ENCODE measurements at regions not wholly inside any gene's neighbourhood (a gene's known extent, or its start where the extent isn't known, plus 50 kb on each side); places are given as distances from the start of the nearest gene placed in this dataset.

GRCh38 chr6:44629636-44630035, 242.1 kb downstream of the CDC5L start:
- no peaks in the 10 kb centered on the region for H3K9me3 ChIP-seq
- ATAC-seq (no peak), DNase-seq (no peak)
- intact Hi-C loops (cut with DNase I, micrococcal nuclease): no loop called here
- no peak overlapping the region for H3K4me3 ChIP-seq
- no peak for TF ChIP-seq CTCF (IDR thresholded peaks at IDR 0.05)
- no peaks in the 10 kb centered on the region for H3K36me3 ChIP-seq (ENCODE audit: low read depth)
- H3K4me1 ChIP-seq (ENCODE audit: low read depth): peaks cover 3% of the 10 kb centered on the region

GRCh38 chr6:44630125-44631028, 242.9 kb downstream of the CDC5L start:
- no peaks in the 10 kb centered on the region for H3K36me3 ChIP-seq (ENCODE audit: low read depth)
- H3K4me1 ChIP-seq (ENCODE audit: low read depth): peaks cover 3% of the 10 kb centered on the region
- TF ChIP-seq CTCF (IDR thresholded peaks at IDR 0.05): no peak
- ATAC-seq (peak; percentile 41), DNase-seq (peak in 2 of 3 donors; percentile 32 to 42)
- intact Hi-C loops (cut with DNase I, micrococcal nuclease): no loop called here
- H3K4me3 ChIP-seq: no peak overlapping the region
- no peaks in the 10 kb centered on the region for H3K9me3 ChIP-seq

- Histone ChIP-seq H3K4me1 (ENCODE audit: low read depth) (peaks cover 2% of the 10 kb centered on the region), H3K4me3 (no peak overlapping the region), H3K9me3 (no peaks in the 10 kb centered on the region), H3K36me3 (ENCODE audit: low read depth) (no peaks in the 10 kb centered on the region)
- ATAC-seq (no peak), DNase-seq (no peak)
- no peak for TF ChIP-seq CTCF (IDR thresholded peaks at IDR 0.05)
- intact Hi-C loops (cut with DNase I, micrococcal nuclease): no loop called here
Observed at GRCh38 chr6:44631968-44632367, 244.5 kb downstream of the CDC5L start.

- Histone ChIP-seq H3K36me3 (ENCODE audit: low read depth) (no peaks in the 10 kb centered on the region), H3K4me1 (ENCODE audit: low read depth) (no peaks in the 10 kb centered on the region), H3K9me3 (no peaks in the 10 kb centered on the region), H3K4me3 (no peak overlapping the region)
- DNase-seq (no peak), ATAC-seq (no peak)
- intact Hi-C loops (cut with DNase I, micrococcal nuclease): no loop called here
- TF ChIP-seq CTCF (IDR thresholded peaks at IDR 0.05): no peak
Observed at GRCh38 chr6:44634321-44634720, 246.8 kb downstream of the CDC5L start.

GRCh38 chr6:44635486-44635885, 248.0 kb downstream of the CDC5L start:
- intact Hi-C loops (cut with DNase I, micrococcal nuclease): no loop called here

More at GRCh38 chr6:44635486-44635885, 248.0 kb downstream of the CDC5L start:
- Histone ChIP-seq H3K4me3 (no peak overlapping the region), H3K9me3 (no peaks in the 10 kb centered on the region), H3K36me3 (ENCODE audit: low read depth) (no peaks in the 10 kb centered on the region), H3K4me1 (ENCODE audit: low read depth) (no peaks in the 10 kb centered on the region)
- DNase-seq: no peak
- TF ChIP-seq CTCF (IDR thresholded peaks at IDR 0.05): no peak
- no peak for ATAC-seq

All from mucosa of descending colon (tissue), 3 donors.